Liver (tissue), 2 donors: ENCODE measurements at regions not wholly inside any gene's neighbourhood (a gene's known extent, or its start where the extent isn't known, plus 50 kb on each side); places are given as distances from the start of the nearest gene placed in this dataset.

Experiments used
- TAF1 ChIP-seq: conservative IDR thresholded peaks from 2 replicates; pipeline ENCODE4 v1.6.1; 2016; ENCODE audit warnings: antibody characterized with exemption, mild to moderate bottlenecking
- TF ChIP-seq, protein P1 (sequence below): IDR thresholded peaks from 2 replicates; pipeline ENCODE4 v1.6.1; 2016; ENCODE audit warnings: antibody characterized with exemption
- donor health status: healthy.

GRCh38 chr6:141641951-141642350 lies 490.8 kb upstream of the GJE1 start:
- no peak for TF ChIP-seq TAF1
- TF ChIP-seq, protein P1, sequence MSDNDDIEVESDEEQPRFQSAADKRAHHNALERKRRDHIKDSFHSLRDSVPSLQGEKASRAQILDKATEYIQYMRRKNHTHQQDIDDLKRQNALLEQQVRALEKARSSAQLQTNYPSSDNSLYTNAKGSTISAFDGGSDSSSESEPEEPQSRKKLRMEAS = no peak
